PC-9 (cell line): ENCODE measurements at regions not wholly inside any gene's neighbourhood (a gene's known extent, or its start where the extent isn't known, plus 50 kb on each side); places are given as distances from the start of the nearest gene placed in this dataset.

Experiments
- BruUV-seq: library from RNA; stranded (reverse); fragments of 400-500 nt; replicated peaks from 2 replicates; lab custom pipeline; 2021; lab: Mats Ljungman, UMichigan
- CTCF ChIA-PET: fragments of 300-600 bp; sonication (Branson Sonifier 250); formaldehyde crosslinking; loops from one replicate; lab custom pipeline; 2022; ENCODE audit warnings: antibody characterized with exemption; lab: Charles Lee
- POLR2A ChIA-PET: fragments of 300-600 bp; sonication (Branson Sonifier 250); formaldehyde crosslinking; loops from one replicate; lab custom pipeline; 2022; ENCODE audit warnings: antibody characterized with exemption; ENCODE audit not compliant: unreplicated experiment; lab: Charles Lee
- DNase-seq, 2 experiments: peaks; one replicate each; pipeline versions ENCODE4 v3.0.0 to v3.0.0-alpha.2; 2015 to 2022; ENCODE audit warnings: mixed read lengths in 1 of 2
- H2AFZ ChIP-seq: fragments of 200-600 bp; sonication (generic); 2 replicates; pipeline ENCODE4 v1.8.1; 2017; ENCODE audit warnings: antibody characterized with exemption
- H3F3A ChIP-seq: fragments of 200-600 bp; sonication (generic); 2 replicates; pipeline ENCODE4 v1.8.1; 2017; ENCODE audit warnings: antibody characterized with exemption, mild to moderate bottlenecking, low read depth; ENCODE audit not compliant: insufficient read depth
- H3K27ac ChIP-seq: fragments of 200-600 bp; sonication (generic); 2 replicates; pipeline ENCODE4 v1.6.1; 2016; ENCODE audit warnings: mixed run types
- H3K27me3 ChIP-seq: fragments of 200-600 bp; sonication (generic); 2 replicates; pipeline ENCODE4 v1.6.1; 2016; ENCODE audit warnings: low read depth, mixed run types; ENCODE audit not compliant: insufficient read depth
- H3K36me3 ChIP-seq: fragments of 200-600 bp; sonication (generic); 2 replicates; pipeline ENCODE4 v1.6.1; 2016; ENCODE audit warnings: low read depth, mixed run types
- H3K4me1 ChIP-seq: fragments of 200-600 bp; sonication (generic); replicated peaks from 2 replicates; pipeline ENCODE4 v1.6.1; 2016; ENCODE audit warnings: mixed run types; ENCODE audit not compliant: insufficient read depth
- H3K4me2 ChIP-seq: fragments of 200-600 bp; sonication (generic); 2 replicates; pipeline ENCODE4 v1.6.1; 2017; ENCODE audit warnings: mixed run types
- H3K4me3 ChIP-seq: fragments of 200-600 bp; sonication (generic); 2 replicates; pipeline ENCODE4 v1.6.1; 2016; ENCODE audit warnings: mixed run types
- H3K79me2 ChIP-seq: fragments of 200-600 bp; sonication (generic); 2 replicates; pipeline ENCODE4 v1.6.1; 2017; ENCODE audit warnings: low read depth, mixed run types
- H3K9me2 ChIP-seq: fragments of 200-600 bp; sonication (generic); 2 replicates; pipeline ENCODE4 v1.8.1; 2017; ENCODE audit warnings: mild to moderate bottlenecking; ENCODE audit not compliant: insufficient read depth
- H3K9me3 ChIP-seq: fragments of 200-600 bp; sonication (generic); 2 replicates; pipeline ENCODE4 v1.8.1; 2016; ENCODE audit warnings: low read depth; ENCODE audit not compliant: insufficient read depth
- H4K20me1 ChIP-seq: fragments of 200-600 bp; sonication (generic); 2 replicates; pipeline ENCODE4 v1.8.1; 2017; ENCODE audit not compliant: insufficient read depth
- EZH2 ChIP-seq: fragments of 200-600 bp; sonication (generic); IDR thresholded peaks from 2 replicates; pipeline ENCODE4 v1.8.0; 2017; ENCODE audit warnings: antibody characterized with exemption, low read depth
- intact Hi-C: fragments of 100-400 bp; cut with micrococcal nuclease; formaldehyde crosslinking; loops from one replicate; pipeline ENCODE4 v1.10.0; 2022; ENCODE audit not compliant: unreplicated experiment
- TF ChIP-seq, protein P1 (sequence below): fragments of 200-600 bp; sonication (generic); conservative IDR thresholded peaks from 2 replicates; pipeline ENCODE4 v1.6.1; 2017; ENCODE audit warnings: mixed run types, antibody characterized with exemption, mild to moderate bottlenecking, moderate library complexity

- CTCF ChIA-PET: no interaction called here
- no peak for DNase-seq
- no TSS peak for BruUV-seq
These were observed 235.2 kb downstream of the OR4C45 start for GRCh38 chr11:50267851-50268250.

GRCh38 chr11:50275133-50275532, 242.5 kb downstream of the OR4C45 start:
- DNase-seq: no peak
- TF ChIP-seq, protein P1, sequence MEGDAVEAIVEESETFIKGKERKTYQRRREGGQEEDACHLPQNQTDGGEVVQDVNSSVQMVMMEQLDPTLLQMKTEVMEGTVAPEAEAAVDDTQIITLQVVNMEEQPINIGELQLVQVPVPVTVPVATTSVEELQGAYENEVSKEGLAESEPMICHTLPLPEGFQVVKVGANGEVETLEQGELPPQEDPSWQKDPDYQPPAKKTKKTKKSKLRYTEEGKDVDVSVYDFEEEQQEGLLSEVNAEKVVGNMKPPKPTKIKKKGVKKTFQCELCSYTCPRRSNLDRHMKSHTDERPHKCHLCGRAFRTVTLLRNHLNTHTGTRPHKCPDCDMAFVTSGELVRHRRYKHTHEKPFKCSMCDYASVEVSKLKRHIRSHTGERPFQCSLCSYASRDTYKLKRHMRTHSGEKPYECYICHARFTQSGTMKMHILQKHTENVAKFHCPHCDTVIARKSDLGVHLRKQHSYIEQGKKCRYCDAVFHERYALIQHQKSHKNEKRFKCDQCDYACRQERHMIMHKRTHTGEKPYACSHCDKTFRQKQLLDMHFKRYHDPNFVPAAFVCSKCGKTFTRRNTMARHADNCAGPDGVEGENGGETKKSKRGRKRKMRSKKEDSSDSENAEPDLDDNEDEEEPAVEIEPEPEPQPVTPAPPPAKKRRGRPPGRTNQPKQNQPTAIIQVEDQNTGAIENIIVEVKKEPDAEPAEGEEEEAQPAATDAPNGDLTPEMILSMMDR: no peak
- TF ChIP-seq EZH2: no peak
- ChIA-PET POLR2A (no interaction called here), CTCF (no interaction called here)
- H3K27me3 ChIP-seq: peaks cover 77% of the 10 kb centered on the region
- no peak overlapping the region for H3K27ac ChIP-seq
- BruUV-seq: no TSS peak
- no peaks in the 10 kb centered on the region for H4K20me1 ChIP-seq
- no peaks in the 10 kb centered on the region for H3F3A ChIP-seq
- H3K4me3 ChIP-seq: no peak overlapping the region
- H2AFZ ChIP-seq: no peak overlapping the region
- H3K9me2 ChIP-seq: no peaks in the 10 kb centered on the region
- H3K4me1 ChIP-seq: no peaks in the 10 kb centered on the region
- no peaks in the 10 kb centered on the region for H3K36me3 ChIP-seq
- H3K79me2 ChIP-seq: no peaks in the 10 kb centered on the region
- no peaks in the 10 kb centered on the region; the same call in 1 of the 2 replicates for H3K9me3 ChIP-seq
- H3K4me2 ChIP-seq: no peak overlapping the region
- intact Hi-C loops: no loop called here

More at GRCh38 chr11:50267851-50268250, 235.2 kb downstream of the OR4C45 start:
- no peak overlapping the region for H3K27ac ChIP-seq
- no peaks in the 10 kb centered on the region for H3F3A ChIP-seq
- intact Hi-C loops: no loop called here
- no peaks in the 10 kb centered on the region for H3K36me3 ChIP-seq
- no peaks in the 10 kb centered on the region for H3K4me1 ChIP-seq
- no peaks in the 10 kb centered on the region for H3K79me2 ChIP-seq
- TF ChIP-seq, protein P1: no peak
- no peak for TF ChIP-seq EZH2
- POLR2A ChIA-PET: no interaction called here
- no peaks in the 10 kb centered on the region for H4K20me1 ChIP-seq
- H3K9me3 ChIP-seq: peaks cover 4% of the 10 kb centered on the region; the same call in 1 of the 2 replicates
- no peak overlapping the region for H2AFZ ChIP-seq
- no peaks in the 10 kb centered on the region; the same call in 1 of the 2 replicates for H3K9me2 ChIP-seq
- peaks cover 31% of the 10 kb centered on the region for H3K27me3 ChIP-seq
- no peak overlapping the region for H3K4me2 ChIP-seq
- H3K4me3 ChIP-seq: no peak overlapping the region

DNA sequence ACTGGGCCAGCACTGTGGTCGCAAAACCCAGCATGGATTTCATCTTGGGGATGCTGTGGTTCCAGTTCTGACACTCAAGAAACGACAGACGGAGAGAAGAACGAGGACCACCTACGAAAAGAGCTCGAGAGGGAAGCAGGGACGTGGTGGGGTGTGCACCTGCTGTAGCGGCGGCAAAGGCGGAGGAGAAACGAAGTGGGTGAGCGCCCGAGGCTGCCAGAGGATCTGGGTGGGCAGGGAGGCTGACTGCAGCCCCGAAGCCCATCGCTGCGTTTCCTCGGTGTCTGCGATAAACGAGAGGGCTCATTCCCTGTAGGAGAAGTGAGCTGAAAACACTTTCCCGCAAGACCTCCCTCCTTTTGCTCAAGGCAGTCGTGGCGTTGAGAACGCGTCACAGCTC, 246.1 kb downstream of the OR4C45 start:
- Histone ChIP-seq H3K36me3 (no peaks in the 10 kb centered on the region), H3K79me2 (no peaks in the 10 kb centered on the region), H3K9me3 (peaks cover 11% of the 10 kb centered on the region), H2AFZ (no peak overlapping the region), H3K4me2 (no peak overlapping the region), H4K20me1 (no peaks in the 10 kb centered on the region), H3K9me2 (no peaks in the 10 kb centered on the region), H3K4me3 (no peak overlapping the region), H3K27ac (no peak overlapping the region), H3K27me3 (peaks cover 59% of the 10 kb centered on the region), H3F3A (no peaks in the 10 kb centered on the region), H3K4me1 (no peaks in the 10 kb centered on the region)
- no peak for TF ChIP-seq EZH2
- TF ChIP-seq, protein P1: no peak
- intact Hi-C loops: no loop called here
- no peak for DNase-seq
- BruUV-seq: no TSS peak
- ChIA-PET CTCF (no interaction called here), POLR2A (no interaction called here)
